Ovary (tissue), 7 donors: ENCODE measurements at regions not wholly inside any gene's neighbourhood (a gene's known extent, or its start where the extent isn't known, plus 50 kb on each side); places are given as distances from the start of the nearest gene placed in this dataset.

ENCODE experiments used
- DNase-seq, 5 donors: peaks; one replicate each; pipeline ENCODE4 v3.0.0-alpha.2; 2019 to 2020
- H3K27ac ChIP-seq, 2 donors: fragments of 200-600 bp; one replicate each; pipeline versions ENCODE4 v1.5.1 to v1.8.0; 2019 to 2022
- H3K27me3 ChIP-seq: fragments of 200-600 bp; one replicate; pipeline ENCODE4 v1.8.0; 2022
- H3K36me3 ChIP-seq: fragments of 200-600 bp; sonication (generic); one replicate; pipeline ENCODE4 v1.5.1; 2019
- H3K4me1 ChIP-seq: one replicate; pipeline ENCODE4 v1.8.1; 2013; ENCODE audit warnings: mild to moderate bottlenecking, moderate library complexity; ENCODE audit not compliant: insufficient read depth
- H3K4me3 ChIP-seq: fragments of 200-600 bp; sonication (generic); one replicate; pipeline ENCODE4 v1.5.1; 2017
- H3K9me3 ChIP-seq, 2 donors: fragments of 200-600 bp in 1 of 2; sonication (generic) in 1 of 2; one replicate each; pipeline versions ENCODE4 v1.5.1 to v1.8.1; 2013 to 2019; ENCODE audit warnings: mild to moderate bottlenecking in 1 of 2, moderate library complexity in 1 of 2
- CTCF ChIP-seq, 3 donors: fragments of 450-650 bp in 2 of 3; fragments of 200-600 bp in 1 of 3; IDR thresholded peaks; one replicate each; pipeline versions ENCODE4 v1.5.1 to v1.8.0; 2016 to 2022; ENCODE audit warnings: antibody characterized with exemption in 3 of 3, mild to moderate bottlenecking in 1 of 3
- EP300 ChIP-seq: sonication (generic); formaldehyde crosslinking; IDR thresholded peaks from one replicate; pipeline ENCODE4 v1.6.1; 2017; ENCODE audit warnings: antibody characterized with exemption
- POLR2A ChIP-seq: fragments of 450-650 bp; IDR thresholded peaks from one replicate; pipeline ENCODE4 v1.6.1; 2017; ENCODE audit warnings: antibody characterized with exemption, mild to moderate bottlenecking, moderate library complexity
- WGBS, 3 donors: extraction: QIAGEN DNeasy Blood & Tissue Kit in 1 of 3; methylation state at CpG; one replicate each; pipeline versions ENCODE4 v1.1.5 to v1.1.7; 2013 to 2017; 5-methylcytosine and 5-hydroxymethylcytosine counted together
- intact Hi-C, 4 donors: fragments of 100-400 bp; cut with DNase I; formaldehyde crosslinking; loops; one replicate each; pipeline versions ENCODE4 v1.11.0 to v1.15.1; 2022 to 2023
- donor health status: DM: no; HTN: no; CAD: no; lungs with moderate emphysema.
- donor health status: DM: no; HTN: no; CAD: no.
- donor health status: Bipolar disorder and iron deficiency.
- donor health status: DM: no; HTN: no; CAD: no.
- donor health status: DM: yes; HTN: yes; CAD: no.

- Histone ChIP-seq H3K4me3 (no peak overlapping the region), H3K27ac (no peak overlapping the region), H3K9me3 (no peaks in the 10 kb centered on the region), H3K4me1 (peaks cover 1% of the 10 kb centered on the region), H3K27me3 (no peaks in the 10 kb centered on the region), H3K36me3 (no peaks in the 10 kb centered on the region)
- WGBS, 3 donors: 75 to 88% (median 83%) methylated on average over 8 of the region's 8 CpGs
- peak in 1 of 5 donors; percentile 21 for DNase-seq
- TF ChIP-seq EP300: no peak
- no peak for TF ChIP-seq POLR2A
- TF ChIP-seq CTCF (IDR thresholded peaks at IDR 0.05): no peak
- intact Hi-C loops: no loop called here
Observed at GRCh38 chr15:93562395-93563123, 473.5 kb upstream of the RGMA start.

GRCh38 chr15:93557696-93558095 lies 468.7 kb upstream of the RGMA start:
- Histone ChIP-seq H3K27me3 (no peaks in the 10 kb centered on the region), H3K27ac (no peak overlapping the region), H3K4me1 (no peaks in the 10 kb centered on the region), H3K9me3 (no peaks in the 10 kb centered on the region), H3K36me3 (no peaks in the 10 kb centered on the region), H3K4me3 (no peak overlapping the region)
- DNase-seq: no peak
- intact Hi-C loops: no loop called here
- WGBS, 3 donors: 100% methylated on average over 1 of the region's 1 CpG
- TF ChIP-seq CTCF (IDR thresholded peaks at IDR 0.05) (no peak), EP300 (no peak), POLR2A (no peak)

- H3K36me3 ChIP-seq: no peaks in the 10 kb centered on the region
- no peaks in the 10 kb centered on the region for H3K27me3 ChIP-seq
- WGBS, 3 donors: 57 to 71% (median 61%) methylated on average over 3 of the region's 3 CpGs
- H3K27ac ChIP-seq: no peak overlapping the region
- no peak overlapping the region for H3K4me3 ChIP-seq
- no peaks in the 10 kb centered on the region for H3K4me1 ChIP-seq
- no peak for TF ChIP-seq POLR2A
- no peak for TF ChIP-seq CTCF (IDR thresholded peaks at IDR 0.05)
- no peak for TF ChIP-seq EP300
- intact Hi-C loops: no loop called here
- no peaks in the 10 kb centered on the region for H3K9me3 ChIP-seq
- no peak for DNase-seq
Observed at GRCh38 chr15:93553167-93553935, 464.3 kb upstream of the RGMA start.

GRCh38 chr15:93543093-93543492 lies 454.1 kb upstream of the RGMA start:
- Histone ChIP-seq H3K4me1 (no peaks in the 10 kb centered on the region), H3K27ac (no peak overlapping the region), H3K36me3 (no peaks in the 10 kb centered on the region), H3K9me3 (no peaks in the 10 kb centered on the region), H3K27me3 (no peaks in the 10 kb centered on the region), H3K4me3 (no peak overlapping the region)
- WGBS, 3 donors: 53 to 82% (median 72%) methylated on average over 3 of the region's 3 CpGs
- no peak for DNase-seq
- TF ChIP-seq POLR2A (no peak), EP300 (no peak), CTCF (IDR thresholded peaks at IDR 0.05) (no peak)
- intact Hi-C loops: no loop called here
